Glomerular visceral epithelial cell (primary cell): ENCODE measurements at regions not wholly inside any gene's neighbourhood (a gene's known extent, or its start where the extent isn't known, plus 50 kb on each side); places are given as distances from the start of the nearest gene placed in this dataset.
"Not testable (repeated sequence)": the region's sequence is repeated elsewhere in the genome, so short reads cannot be mapped to it uniquely, and the experiment has no call there.

Experiments
- DNase-seq: peaks from one replicate; pipeline ENCODE4 v3.0.0-alpha.2; 2016; ENCODE audit errors: extremely low spot score

- no peak for DNase-seq
These were observed 103.7 kb upstream of the MNS1 start for GRCh38 chr15:56568466-56569167.

GRCh38 chr15:56557415-56557814, 92.5 kb upstream of the MNS1 start:
- DNase-seq, result no peak

GRCh38 chr15:56553486-56553885, 88.5 kb upstream of the MNS1 start:
- DNase-seq, result no peak

- DNase-seq, result no peak
These were observed 87.7 kb upstream of the MNS1 start for GRCh38 chr15:56552659-56553058.

- not testable (repeated sequence) for DNase-seq
These were observed 75.6 kb upstream of the MNS1 start for GRCh38 chr15:56540570-56540969.

- DNase-seq, result not testable (repeated sequence)
These were observed 75.2 kb upstream of the MNS1 start for GRCh38 chr15:56540157-56540556.

GRCh38 chr15:56538901-56539545, 74.1 kb upstream of the MNS1 start:
- no peak for DNase-seq

- DNase-seq, result no peak
These were observed 72.9 kb upstream of the MNS1 start for GRCh38 chr15:56537881-56538280.

GRCh38 chr15:56534728-56535127, 69.8 kb upstream of the MNS1 start:
- no peak for DNase-seq

GRCh38 chr15:56533731-56534403, 68.9 kb upstream of the MNS1 start:
- no peak for DNase-seq

- DNase-seq, result no peak
These were observed 68.0 kb upstream of the MNS1 start for GRCh38 chr15:56532721-56533460.

- no peak for DNase-seq
These were observed 65.2 kb upstream of the MNS1 start for GRCh38 chr15:56530157-56530556.

GRCh38 chr15:56528136-56528535, 63.2 kb upstream of the MNS1 start:
- DNase-seq, result no peak

GRCh38 chr15:56524915-56525314, 60.0 kb upstream of the MNS1 start:
- peak; percentile 85 for DNase-seq

- DNase-seq, result peak; percentile 19
These were observed 58.6 kb upstream of the MNS1 start for GRCh38 chr15:56523521-56523920.

- no peak for DNase-seq
These were observed 54.1 kb upstream of the MNS1 start for GRCh38 chr15:56519000-56519399.
